ENCODE measurements at regions not wholly inside any gene's neighbourhood (a gene's known extent, or its start where the extent isn't known, plus 50 kb on each side); places are given as distances from the start of the nearest gene placed in this dataset.

DNA sequence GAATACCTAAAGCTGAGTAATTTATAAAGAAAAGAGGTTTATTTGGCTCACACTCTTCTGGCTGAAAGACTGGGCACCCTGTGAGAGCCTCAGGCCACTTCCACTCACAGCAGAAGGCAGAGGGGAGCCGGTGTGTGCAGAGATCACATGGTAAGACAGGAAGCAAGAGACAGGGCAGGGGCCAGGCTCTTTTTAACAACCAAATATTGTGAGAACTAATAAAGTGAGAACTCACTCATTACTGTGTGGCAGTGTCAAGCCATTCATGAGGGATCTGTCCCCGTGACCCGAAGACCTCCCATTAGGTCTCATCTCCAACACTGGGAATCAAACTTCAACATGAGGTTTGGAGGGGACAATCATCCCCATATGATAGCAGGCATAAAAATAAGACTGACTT lies 180.8 kb upstream of the DIO3 start:
- DNase-seq (ENCODE audit: low spot score): peak; percentile 43

- no peak for DNase-seq (ENCODE audit: low spot score)
These were observed 180.4 kb upstream of the DIO3 start for GRCh38 chr14:101380940-101381339.

DNA sequence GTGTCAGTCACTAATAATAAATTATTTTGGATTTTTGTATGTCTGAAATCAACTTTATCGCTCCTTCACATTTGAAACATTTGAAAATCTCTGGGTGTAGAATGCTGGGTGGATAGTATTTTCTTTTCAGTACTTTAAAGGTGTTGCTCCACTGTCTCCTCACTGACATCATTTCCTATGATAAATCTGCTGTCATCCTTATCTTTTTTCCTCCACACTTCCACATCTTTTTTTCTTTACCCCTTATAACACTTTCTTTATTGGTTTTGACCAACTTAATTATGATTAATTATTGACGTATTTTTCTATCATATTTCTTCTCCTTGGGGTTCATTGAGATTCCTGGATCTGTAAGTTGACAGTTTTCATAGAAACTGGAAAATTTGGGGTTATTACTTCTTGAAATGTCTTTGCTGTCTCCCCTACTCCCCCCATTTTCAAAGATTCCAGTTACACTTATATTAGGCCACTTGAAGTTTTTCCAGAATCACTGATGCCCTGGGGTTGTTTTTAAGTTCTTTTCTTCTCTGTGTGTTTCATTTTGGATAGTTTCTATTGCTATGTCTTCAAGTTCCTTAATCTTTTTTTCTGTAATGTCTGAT lies 177.5 kb upstream of the DIO3 start:
- no peak for DNase-seq (ENCODE audit: low spot score)

DNA sequence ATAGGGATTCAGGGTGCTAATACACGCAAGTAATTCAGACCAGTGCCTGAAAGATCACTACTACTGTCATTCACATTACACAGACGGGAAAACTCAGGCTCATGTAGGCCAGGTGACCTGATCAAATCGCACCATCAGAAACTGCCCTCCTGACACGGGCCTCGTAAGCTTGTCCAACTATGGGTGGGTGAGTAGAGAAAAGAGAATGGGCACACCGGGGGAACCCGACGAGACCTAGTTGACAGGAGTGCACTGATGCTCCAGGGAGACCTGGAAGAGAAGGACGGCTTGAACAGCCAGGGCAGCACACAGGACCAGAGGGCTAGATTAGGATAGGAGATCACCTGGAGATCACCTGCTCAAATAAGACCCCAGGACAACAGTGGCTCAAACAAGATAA lies 166.9 kb upstream of the DIO3 start:
- DNase-seq (ENCODE audit: low spot score): no peak

DNA sequence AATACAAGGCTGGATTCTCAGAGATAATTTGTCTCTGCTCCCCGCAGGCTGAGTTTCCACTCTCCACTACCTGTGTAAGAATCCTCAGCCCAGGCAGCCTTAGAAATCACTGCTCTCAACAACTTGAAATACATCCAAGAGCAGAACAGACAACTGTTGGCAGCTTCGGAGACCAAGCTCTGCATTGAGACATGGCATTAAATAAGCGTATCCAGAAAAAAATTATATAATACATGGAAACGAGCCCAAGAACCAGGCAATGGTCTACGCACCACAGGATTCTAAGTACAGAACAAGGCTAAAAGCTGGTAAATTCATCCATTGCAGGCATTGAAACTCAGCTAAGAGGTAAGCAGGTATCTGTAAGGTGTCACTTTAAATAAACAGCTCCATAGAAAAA lies 165.5 kb upstream of the DIO3 start:
- no peak for DNase-seq (ENCODE audit: low spot score)

DNA sequence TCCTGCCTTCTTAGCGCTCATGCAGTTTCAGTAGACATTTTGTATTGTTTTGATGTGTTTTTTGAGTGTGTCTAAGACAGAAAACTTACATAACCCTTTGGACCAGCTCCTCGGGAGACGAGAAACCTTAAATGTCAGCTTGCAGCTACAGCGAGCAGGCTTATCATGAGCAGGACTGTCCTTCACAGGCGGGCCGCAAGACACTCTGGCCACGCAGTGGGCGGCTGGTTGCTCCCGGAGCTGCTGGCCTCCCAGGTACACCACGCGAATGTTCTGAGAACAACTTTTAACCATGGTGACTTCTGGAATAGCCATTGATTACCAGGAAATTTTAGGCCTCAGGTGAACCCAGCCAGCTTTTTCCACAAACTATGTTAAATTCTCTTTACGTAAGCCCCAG lies 164.1 kb upstream of the DIO3 start:
- DNase-seq (ENCODE audit: low spot score): no peak

DNA sequence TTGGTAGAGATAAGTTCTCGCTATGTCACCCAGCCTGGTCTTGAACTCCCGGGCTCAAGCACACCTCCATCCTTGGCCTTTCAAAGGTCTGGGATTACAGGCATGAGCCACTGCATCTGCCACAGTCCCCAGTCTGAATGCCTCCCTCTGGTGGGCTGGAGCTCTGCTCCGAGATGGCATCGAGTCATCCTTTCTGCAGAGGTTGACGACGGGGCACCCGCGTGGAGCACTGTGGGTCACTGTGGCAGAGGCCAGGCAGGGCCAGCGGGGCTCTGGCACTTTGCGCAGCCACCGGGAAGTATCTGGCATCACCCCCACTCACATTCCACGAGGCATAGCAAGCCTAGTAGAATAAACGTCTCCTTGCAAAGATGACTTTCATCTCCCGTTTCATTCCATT lies 163.3 kb upstream of the DIO3 start:
- DNase-seq (ENCODE audit: low spot score): no peak

GRCh38 chr14:101399737-101400517 lies 161.4 kb upstream of the DIO3 start:
- no peak for DNase-seq (ENCODE audit: low spot score)

GRCh38 chr14:101400830-101401229 lies 160.5 kb upstream of the DIO3 start:
- DNase-seq (ENCODE audit: low spot score): no peak

- no peak for DNase-seq (ENCODE audit: low spot score)
These were observed 158.2 kb upstream of the DIO3 start for GRCh38 chr14:101402936-101403660.

GRCh38 chr14:101404426-101405170 lies 156.7 kb upstream of the DIO3 start:
- DNase-seq (ENCODE audit: low spot score): no peak

- DNase-seq (ENCODE audit: low spot score): no peak
These were observed 156.0 kb upstream of the DIO3 start for GRCh38 chr14:101405171-101405883.

DNA sequence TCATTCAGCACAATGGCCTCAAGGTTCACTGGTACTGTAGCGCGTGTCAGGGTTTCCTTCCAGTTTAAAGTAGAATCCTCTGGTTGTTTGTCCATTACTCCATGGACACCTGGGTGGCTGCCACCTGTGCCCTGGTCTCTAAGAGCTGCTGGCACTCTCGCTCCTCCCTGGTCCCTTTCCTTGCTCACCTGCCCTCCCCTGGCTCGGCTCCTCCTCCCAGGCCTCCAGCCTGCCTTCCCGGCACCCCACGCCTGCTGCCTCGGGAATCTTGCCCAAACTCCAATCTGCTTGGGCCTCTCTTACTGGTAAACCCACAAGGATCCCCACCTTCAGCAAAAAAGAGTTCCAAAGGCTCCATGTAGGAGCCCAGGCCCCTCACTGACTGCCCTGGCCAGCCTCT lies 154.4 kb upstream of the DIO3 start:
- DNase-seq (ENCODE audit: low spot score): no peak

DNA sequence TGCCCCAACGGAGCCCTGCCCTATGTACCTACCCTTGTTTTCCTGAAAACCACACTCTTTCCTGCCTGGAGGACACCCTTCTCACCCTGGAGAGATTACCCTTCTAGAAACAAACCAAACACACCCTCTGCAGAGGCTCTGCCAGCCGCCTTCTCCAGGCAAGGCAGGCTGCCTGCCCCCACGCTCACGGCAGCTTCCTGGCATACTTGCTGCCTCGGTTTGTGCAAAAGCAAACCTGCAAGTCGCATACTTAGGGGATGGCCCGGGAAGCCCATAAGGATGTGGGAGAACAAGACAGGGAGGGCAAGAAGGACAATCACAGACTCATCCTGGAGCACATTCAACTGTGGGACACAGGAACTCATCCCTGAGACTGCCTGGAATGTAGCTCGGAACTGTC lies 154.0 kb upstream of the DIO3 start:
- no peak for DNase-seq (ENCODE audit: low spot score)

DNA sequence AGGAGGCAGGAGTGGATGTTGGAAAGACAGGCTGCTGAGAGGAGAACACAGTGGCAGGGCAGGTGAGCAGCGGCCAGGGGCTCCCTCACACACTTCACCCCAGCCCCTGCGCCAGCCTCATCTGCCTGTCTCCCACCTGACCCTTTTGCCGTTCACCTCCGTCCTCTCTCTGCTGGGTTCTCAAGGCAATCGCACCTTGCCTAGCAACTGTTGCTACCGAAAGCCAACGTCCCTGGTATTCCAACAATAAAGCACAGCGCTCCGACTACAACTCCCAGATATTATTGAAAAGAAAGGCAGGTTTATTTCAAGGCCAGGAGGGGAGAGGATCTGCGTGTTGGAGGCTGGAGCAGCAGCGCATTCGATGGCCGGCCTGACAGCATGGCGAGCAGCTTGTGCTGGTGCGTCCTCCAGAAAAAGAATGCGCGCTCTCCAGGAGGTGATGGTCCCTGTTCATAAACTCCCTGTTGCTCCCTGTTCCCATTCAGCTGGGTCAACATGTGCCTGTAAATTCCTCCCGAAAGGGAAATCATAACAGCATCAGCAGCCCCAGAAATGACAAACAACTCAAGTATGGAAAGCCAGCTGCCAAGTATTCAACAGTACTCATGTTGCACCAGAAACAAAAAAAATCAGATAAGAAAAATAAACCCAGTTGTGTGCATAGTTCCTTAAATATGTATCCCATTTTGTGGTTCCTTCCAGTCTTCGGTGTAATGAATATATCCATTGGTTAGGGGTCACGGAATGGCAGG lies 153.0 kb upstream of the DIO3 start:
- DNase-seq (ENCODE audit: low spot score): no peak

DNA sequence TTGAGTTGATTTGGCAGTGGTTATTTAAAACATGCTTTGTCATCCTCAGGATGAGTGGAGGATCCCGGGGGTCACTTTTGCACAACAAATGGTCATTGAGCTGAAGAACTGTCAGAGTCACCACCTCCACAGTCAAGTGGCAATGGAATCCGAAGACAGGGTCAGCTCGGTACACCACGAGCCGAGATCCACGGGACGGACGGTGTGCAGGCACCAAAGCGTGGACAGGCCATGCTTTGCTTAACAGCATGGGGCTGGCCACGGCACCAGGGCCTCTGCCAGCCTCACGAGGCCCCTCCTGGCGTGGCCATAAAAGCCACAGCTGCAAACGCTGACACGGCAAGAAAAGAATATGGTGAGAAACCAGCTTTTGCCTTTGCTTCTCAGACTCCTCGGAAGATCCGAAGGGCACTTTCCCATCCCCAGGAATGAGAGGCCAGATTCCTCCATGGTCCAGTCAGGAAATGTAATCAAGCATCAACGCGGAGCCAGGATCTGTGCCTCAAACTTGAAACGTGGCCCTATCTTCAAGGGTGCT lies 152.2 kb upstream of the DIO3 start:
- DNase-seq (ENCODE audit: low spot score): no peak

GRCh38 chr14:101410126-101410525 lies 151.2 kb upstream of the DIO3 start:
- DNase-seq (ENCODE audit: low spot score): no peak

GRCh38 chr14:101411151-101411550 lies 150.1 kb upstream of the DIO3 start:
- no peak for DNase-seq (ENCODE audit: low spot score)

DNA sequence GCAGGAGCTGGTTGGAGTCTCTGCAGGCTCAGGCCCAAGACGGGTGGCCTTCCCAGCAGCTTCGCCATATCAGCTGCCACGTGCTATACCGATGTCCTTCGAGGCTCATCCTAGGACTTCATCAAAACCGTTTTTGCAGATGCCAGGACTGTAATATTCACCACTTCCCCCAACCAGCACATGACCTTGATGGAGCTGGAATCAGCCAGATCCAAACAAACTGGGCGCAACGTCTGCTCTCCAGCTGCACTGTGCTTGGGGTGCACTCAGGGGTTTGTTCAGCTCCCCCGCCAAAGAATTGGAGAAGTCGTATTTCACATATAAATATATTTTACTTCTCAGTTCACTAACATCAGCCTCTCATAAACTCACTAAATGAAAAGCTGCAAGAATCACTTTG lies 149.5 kb upstream of the DIO3 start:
- DNase-seq (ENCODE audit: low spot score): no peak

- no peak for DNase-seq (ENCODE audit: low spot score)
These were observed 148.6 kb upstream of the DIO3 start for GRCh38 chr14:101412739-101413138.
